SK-N-SH (cell line): ENCODE measurements at regions not wholly inside any gene's neighbourhood (a gene's known extent, or its start where the extent isn't known, plus 50 kb on each side); places are given as distances from the start of the nearest gene placed in this dataset.

Experiments
- ELF1 ChIP-seq: IDR thresholded peaks from 2 replicates; pipeline ENCODE4 v1.4.0; 2012
- FOXJ3 ChIP-seq: sonication (generic); formaldehyde crosslinking; IDR thresholded peaks from 2 replicates; pipeline ENCODE4 v1.5.1; 2020; ENCODE audit warnings: mild to moderate bottlenecking, missing genetic modification reagents
- FOXM1 ChIP-seq: IDR thresholded peaks from 2 replicates; pipeline ENCODE4 v1.4.0; 2012; ENCODE audit warnings: low read depth, mild to moderate bottlenecking
- MEF2A ChIP-seq: IDR thresholded peaks from 2 replicates; pipeline ENCODE4 v1.4.0; 2012; ENCODE audit warnings: low read depth, borderline replicate concordance
- MXI1 ChIP-seq: IDR thresholded peaks from 2 replicates; pipeline ENCODE4 v1.6.1; 2012; ENCODE audit warnings: mild to moderate bottlenecking, low read depth, low read length, improper control_type of control experiment
- PBX3 ChIP-seq: IDR thresholded peaks from 2 replicates; pipeline ENCODE4; 2012
- POLR2AphosphoS5 ChIP-seq: IDR thresholded peaks from 2 replicates; pipeline ENCODE4 v1.6.1; 2012; ENCODE audit warnings: low read depth, low read length
- RAD21 ChIP-seq: IDR thresholded peaks from 2 replicates; pipeline ENCODE4 v1.6.1; 2012; ENCODE audit warnings: mild to moderate bottlenecking, low read length
- RFX5 ChIP-seq: IDR thresholded peaks from 2 replicates; pipeline ENCODE4 v1.6.1; 2012; ENCODE audit warnings: mild to moderate bottlenecking, improper control_type of control experiment, low read length
- SMC3 ChIP-seq: IDR thresholded peaks from 2 replicates; pipeline ENCODE4 v1.6.1; 2012; ENCODE audit warnings: low read depth, low read length, improper control_type of control experiment
- TAF1 ChIP-seq: IDR thresholded peaks from 2 replicates; pipeline ENCODE4 v1.6.1; 2012; ENCODE audit warnings: low read depth, mild to moderate bottlenecking, low read length, moderate library complexity, borderline replicate concordance
- USF2 ChIP-seq: fragments of 150-350 bp; IDR thresholded peaks from 2 replicates; pipeline ENCODE4 v1.6.1; 2017; ENCODE audit warnings: antibody characterized with exemption, low read length, low read depth, borderline replicate concordance
- YY1 ChIP-seq: IDR thresholded peaks from 2 replicates; pipeline ENCODE4 v1.4.0; 2012; ENCODE audit warnings: low read depth, mild to moderate bottlenecking
- TF ChIP-seq, protein P1 (sequence below): fragments of 200-600 bp; sonication (generic); IDR thresholded peaks from 2 replicates; pipeline ENCODE4 v1.6.1; 2017; ENCODE audit warnings: antibody characterized with exemption, mild to moderate bottlenecking, moderate library complexity

- TF ChIP-seq, protein P1, sequence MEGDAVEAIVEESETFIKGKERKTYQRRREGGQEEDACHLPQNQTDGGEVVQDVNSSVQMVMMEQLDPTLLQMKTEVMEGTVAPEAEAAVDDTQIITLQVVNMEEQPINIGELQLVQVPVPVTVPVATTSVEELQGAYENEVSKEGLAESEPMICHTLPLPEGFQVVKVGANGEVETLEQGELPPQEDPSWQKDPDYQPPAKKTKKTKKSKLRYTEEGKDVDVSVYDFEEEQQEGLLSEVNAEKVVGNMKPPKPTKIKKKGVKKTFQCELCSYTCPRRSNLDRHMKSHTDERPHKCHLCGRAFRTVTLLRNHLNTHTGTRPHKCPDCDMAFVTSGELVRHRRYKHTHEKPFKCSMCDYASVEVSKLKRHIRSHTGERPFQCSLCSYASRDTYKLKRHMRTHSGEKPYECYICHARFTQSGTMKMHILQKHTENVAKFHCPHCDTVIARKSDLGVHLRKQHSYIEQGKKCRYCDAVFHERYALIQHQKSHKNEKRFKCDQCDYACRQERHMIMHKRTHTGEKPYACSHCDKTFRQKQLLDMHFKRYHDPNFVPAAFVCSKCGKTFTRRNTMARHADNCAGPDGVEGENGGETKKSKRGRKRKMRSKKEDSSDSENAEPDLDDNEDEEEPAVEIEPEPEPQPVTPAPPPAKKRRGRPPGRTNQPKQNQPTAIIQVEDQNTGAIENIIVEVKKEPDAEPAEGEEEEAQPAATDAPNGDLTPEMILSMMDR, result no peak
- TF ChIP-seq TAF1 (no peak), ELF1 (no peak), MXI1 (no peak), YY1 (no peak), MEF2A (no peak), RAD21 (no peak), SMC3 (no peak), POLR2AphosphoS5 (no peak), USF2 (no peak), FOXJ3 (no peak), FOXM1 (no peak), PBX3 (no peak), RFX5 (no peak)
Observed at GRCh38 chr3:28649266-28649665, 300.6 kb upstream of the AZI2 start.
